Mucosa of descending colon (tissue), 3 donors: ENCODE measurements at regions not wholly inside any gene's neighbourhood (a gene's known extent, or its start where the extent isn't known, plus 50 kb on each side); places are given as distances from the start of the nearest gene placed in this dataset.

ENCODE experiments used
- ATAC-seq: fragments of 200-7000 bp; cut with Tn5 transposase; one replicate; pipeline ENCODE4 v1.9.1; 2020; ENCODE audit warnings: mild to moderate bottlenecking, moderate library complexity
- DNase-seq, 3 donors: peaks; one replicate each; pipeline ENCODE4 v3.0.0-alpha.2; 2020
- H3K36me3 ChIP-seq: fragments of 200-600 bp; one replicate; pipeline ENCODE4 v1.8.0; 2021; ENCODE audit warnings: low read depth, mild to moderate bottlenecking
- H3K4me1 ChIP-seq: fragments of 200-600 bp; one replicate; pipeline ENCODE4 v1.8.0; 2021; ENCODE audit warnings: low read depth, mild to moderate bottlenecking
- H3K4me3 ChIP-seq: fragments of 200-600 bp; one replicate; pipeline ENCODE4 v1.8.0; 2021; ENCODE audit warnings: mild to moderate bottlenecking
- H3K9me3 ChIP-seq: fragments of 200-600 bp; one replicate; pipeline ENCODE4 v1.8.0; 2021; ENCODE audit warnings: mild to moderate bottlenecking
- intact Hi-C, 2 donors: fragments of 100-400 bp; cut with DNase I in 1 of 2; cut with micrococcal nuclease in 1 of 2; formaldehyde crosslinking; loops; one replicate each; pipeline versions ENCODE4 v1.11.0 to v1.11.1; 2022; cut with DNase I, micrococcal nuclease
- TF ChIP-seq, protein P1 (sequence below): fragments of 200-600 bp; IDR thresholded peaks from one replicate; pipeline ENCODE4 v1.8.0; 2022; ENCODE audit warnings: antibody characterized with exemption, mild to moderate bottlenecking
- donor health status: DM: no; HTN: no; CAD: no; lungs with moderate emphysema.
- donor health status: DM: no; HTN: no; CAD: no.
- donor health status: DM: no; HTN: yes; CAD: no.

DNA sequence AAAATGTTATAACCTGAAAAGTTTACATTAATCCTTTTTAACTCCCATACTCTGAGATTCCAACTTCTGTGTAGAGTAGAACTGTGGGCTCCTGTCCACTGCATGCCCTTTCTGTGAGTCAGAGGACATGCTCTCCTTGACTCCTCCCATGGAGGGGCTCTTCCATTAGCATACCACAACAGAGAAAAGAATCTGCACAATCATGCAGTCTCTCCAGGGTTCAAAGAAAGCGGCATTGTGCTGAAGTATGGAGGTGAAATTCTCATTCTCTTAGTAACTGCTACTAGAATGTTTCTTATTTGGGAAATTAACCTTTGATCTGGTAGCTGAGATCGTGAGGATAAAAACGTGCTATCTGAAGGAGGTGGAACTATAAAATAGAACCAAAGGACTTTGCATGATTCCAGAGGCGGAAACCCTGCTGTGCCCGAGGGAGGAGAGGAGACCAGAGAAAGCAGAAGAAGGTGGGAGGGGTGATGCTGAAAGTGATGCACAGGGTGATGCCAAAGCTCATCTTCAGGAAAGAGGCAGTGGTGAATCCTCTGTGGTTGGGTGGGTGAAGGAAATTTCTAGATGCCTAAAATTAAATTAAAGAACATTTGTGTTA lies 202.2 kb upstream of the PCSK2 start:
- ATAC-seq (no peak), DNase-seq (no peak)
- TF ChIP-seq, protein P1, sequence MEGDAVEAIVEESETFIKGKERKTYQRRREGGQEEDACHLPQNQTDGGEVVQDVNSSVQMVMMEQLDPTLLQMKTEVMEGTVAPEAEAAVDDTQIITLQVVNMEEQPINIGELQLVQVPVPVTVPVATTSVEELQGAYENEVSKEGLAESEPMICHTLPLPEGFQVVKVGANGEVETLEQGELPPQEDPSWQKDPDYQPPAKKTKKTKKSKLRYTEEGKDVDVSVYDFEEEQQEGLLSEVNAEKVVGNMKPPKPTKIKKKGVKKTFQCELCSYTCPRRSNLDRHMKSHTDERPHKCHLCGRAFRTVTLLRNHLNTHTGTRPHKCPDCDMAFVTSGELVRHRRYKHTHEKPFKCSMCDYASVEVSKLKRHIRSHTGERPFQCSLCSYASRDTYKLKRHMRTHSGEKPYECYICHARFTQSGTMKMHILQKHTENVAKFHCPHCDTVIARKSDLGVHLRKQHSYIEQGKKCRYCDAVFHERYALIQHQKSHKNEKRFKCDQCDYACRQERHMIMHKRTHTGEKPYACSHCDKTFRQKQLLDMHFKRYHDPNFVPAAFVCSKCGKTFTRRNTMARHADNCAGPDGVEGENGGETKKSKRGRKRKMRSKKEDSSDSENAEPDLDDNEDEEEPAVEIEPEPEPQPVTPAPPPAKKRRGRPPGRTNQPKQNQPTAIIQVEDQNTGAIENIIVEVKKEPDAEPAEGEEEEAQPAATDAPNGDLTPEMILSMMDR: no peak
- intact Hi-C loops: no loop called here
- Histone ChIP-seq H3K9me3 (no peaks in the 10 kb centered on the region), H3K4me1 (no peaks in the 10 kb centered on the region), H3K36me3 (no peaks in the 10 kb centered on the region), H3K4me3 (no peak overlapping the region)

DNA sequence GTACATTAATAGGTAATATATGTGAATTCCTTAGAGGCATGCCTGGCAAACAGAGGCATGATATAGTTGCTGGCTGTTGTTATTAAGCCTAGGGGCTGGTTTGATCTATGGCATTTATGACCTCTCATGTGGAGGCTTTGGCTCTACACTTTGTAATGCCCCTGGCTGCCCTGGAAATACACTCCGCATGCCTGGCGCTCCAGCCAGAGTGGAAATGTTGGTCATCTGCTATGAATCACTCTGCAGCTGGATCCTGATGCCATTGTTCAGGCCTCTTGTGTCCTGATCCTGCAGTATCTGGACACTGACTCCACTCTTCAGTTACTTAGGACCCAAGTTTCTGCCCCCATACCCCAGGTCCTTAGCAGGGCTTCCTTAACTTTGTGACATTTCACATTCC lies 200.5 kb upstream of the PCSK2 start:
- intact Hi-C loops: no loop called here
- Histone ChIP-seq H3K4me1 (no peaks in the 10 kb centered on the region), H3K36me3 (no peaks in the 10 kb centered on the region), H3K4me3 (no peak overlapping the region), H3K9me3 (no peaks in the 10 kb centered on the region)
- TF ChIP-seq, protein P1: no peak
- DNase-seq: no peak
- no peak for ATAC-seq

DNA sequence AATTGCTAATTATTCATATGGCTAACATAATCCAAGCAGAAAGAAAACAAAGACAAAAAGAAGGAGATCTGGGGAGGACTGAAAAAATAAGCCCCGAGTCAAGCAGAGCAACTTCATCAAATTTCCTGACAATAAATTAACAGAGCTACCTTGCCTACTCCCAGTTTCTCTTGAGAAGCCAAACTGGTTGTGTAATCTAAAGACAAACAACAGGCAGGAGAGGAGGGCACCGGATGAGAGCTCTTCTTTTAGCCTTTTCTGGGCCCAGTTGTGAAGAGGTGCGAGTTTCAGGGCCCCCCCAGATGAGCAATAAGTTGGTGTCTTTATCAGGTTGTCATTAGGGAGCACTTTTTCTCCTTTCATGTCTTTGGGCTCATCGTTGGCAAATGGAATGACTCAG lies 197.1 kb upstream of the PCSK2 start:
- Histone ChIP-seq H3K9me3 (no peaks in the 10 kb centered on the region), H3K36me3 (no peaks in the 10 kb centered on the region), H3K4me3 (no peak overlapping the region), H3K4me1 (no peaks in the 10 kb centered on the region)
- TF ChIP-seq, protein P1: no peak
- ATAC-seq: no peak
- intact Hi-C loops: no loop called here
- no peak for DNase-seq

DNA sequence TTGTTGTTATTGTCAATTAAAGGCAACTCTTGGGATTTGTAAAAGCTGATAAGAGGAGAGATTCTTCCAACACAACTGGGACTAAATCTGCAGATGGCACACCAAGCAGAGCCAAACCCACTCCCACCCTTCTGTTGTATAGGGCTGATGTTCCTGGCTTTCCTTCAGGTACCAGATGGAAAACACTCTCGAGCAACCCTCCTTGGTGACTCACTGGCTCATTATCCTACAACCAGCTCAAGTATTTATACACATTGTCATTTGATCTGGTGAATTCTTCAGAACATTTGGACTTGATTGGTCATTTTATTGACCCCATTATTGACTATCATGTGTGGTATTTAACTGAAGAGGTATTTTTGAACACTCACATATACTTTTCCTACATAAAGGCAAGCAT lies 190.3 kb upstream of the PCSK2 start:
- Histone ChIP-seq H3K4me1 (no peaks in the 10 kb centered on the region), H3K4me3 (no peak overlapping the region), H3K36me3 (no peaks in the 10 kb centered on the region), H3K9me3 (no peaks in the 10 kb centered on the region)
- intact Hi-C loops: no loop called here
- ATAC-seq (no peak), DNase-seq (no peak)
- TF ChIP-seq, protein P1: no peak

DNA sequence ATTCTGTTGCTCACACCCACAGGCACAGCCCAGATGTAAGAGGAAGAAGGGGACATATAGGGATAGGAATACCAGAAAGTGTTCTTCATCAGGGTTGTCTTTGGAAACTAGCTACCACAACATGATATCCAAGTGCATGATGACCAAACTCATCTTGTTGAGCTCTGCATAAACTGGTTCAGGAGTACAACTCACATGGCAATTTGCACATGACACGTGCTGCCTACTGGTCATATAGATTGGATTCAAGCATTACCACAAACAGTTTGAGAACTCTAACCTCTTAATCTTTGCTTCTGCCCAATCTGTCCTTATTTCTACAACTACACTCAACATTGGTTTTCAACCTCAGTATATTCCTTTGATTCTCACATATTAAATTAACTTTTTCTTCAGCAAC lies 184.7 kb upstream of the PCSK2 start:
- no peaks in the 10 kb centered on the region for H3K4me1 ChIP-seq
- H3K9me3 ChIP-seq: no peaks in the 10 kb centered on the region
- TF ChIP-seq, protein P1: no peak
- ATAC-seq (no peak), DNase-seq (no peak)
- no peak overlapping the region for H3K4me3 ChIP-seq
- no peaks in the 10 kb centered on the region for H3K36me3 ChIP-seq
- intact Hi-C loops: no loop called here

DNA sequence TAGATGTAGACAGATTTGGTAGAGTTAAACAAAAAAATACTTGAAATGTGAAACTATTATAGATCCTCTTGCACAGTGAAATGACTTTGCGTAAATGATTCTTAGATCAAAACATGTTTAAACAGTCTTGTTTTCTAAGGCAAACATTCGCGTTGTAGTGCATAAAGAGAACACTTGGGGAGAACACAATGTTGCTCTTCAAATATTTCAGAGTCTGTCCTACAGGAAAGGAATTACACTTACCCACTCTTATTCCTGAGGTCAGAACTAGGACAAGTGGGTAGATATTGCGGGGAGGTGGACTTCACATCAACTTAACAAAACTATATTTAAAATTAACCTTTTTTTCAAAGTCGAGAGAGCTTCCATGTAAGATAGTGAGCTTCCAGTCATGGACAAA lies 183.5 kb upstream of the PCSK2 start:
- Histone ChIP-seq H3K9me3 (no peaks in the 10 kb centered on the region), H3K4me3 (no peak overlapping the region), H3K4me1 (no peaks in the 10 kb centered on the region), H3K36me3 (no peaks in the 10 kb centered on the region)
- ATAC-seq (no peak), DNase-seq (no peak)
- TF ChIP-seq, protein P1: no peak
- intact Hi-C loops: no loop called here
